ENCODE measurements at regions not wholly inside any gene's neighbourhood (a gene's known extent, or its start where the extent isn't known, plus 50 kb on each side); places are given as distances from the start of the nearest gene placed in this dataset.

DNA sequence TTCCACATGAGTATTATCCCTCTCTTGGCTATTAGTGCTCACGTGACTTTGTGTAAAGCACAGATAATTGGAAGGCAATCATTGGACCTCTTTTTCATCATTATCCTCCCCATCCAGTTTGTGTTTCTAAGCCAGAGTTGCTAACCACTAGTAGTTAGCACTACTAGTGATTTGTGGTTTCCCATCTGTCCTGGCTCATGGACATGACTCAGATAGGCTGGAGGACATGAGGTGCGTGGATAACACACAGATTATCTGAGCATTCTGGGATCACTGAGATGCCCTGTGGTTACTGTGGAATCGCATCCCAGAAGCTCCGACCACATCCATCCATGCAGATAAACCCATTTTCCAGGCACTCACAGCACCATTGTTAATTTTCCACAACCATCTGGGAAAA lies 123.8 kb upstream of the NAA20 start:
- Mint-ChIP-seq H3K9me3 (ENCODE audit: unreplicated experiment) (peaks cover 17% of the 10 kb centered on the region), H3K4me3 (ENCODE audit: unreplicated experiment) (no peak overlapping the region), H3K4me1 (ENCODE audit: low read depth, unreplicated experiment) (peaks cover 20% of the 10 kb centered on the region), H3K36me3 (ENCODE audit: low read depth, unreplicated experiment) (peaks cover 28% of the 10 kb centered on the region), H3K27ac (ENCODE audit: unreplicated experiment) (no peak overlapping the region), H3K27me3 (ENCODE audit: low read depth, unreplicated experiment) (no peaks in the 10 kb centered on the region)
- Histone ChIP-seq H3K79me2 (ENCODE audit: insufficient read depth, low read length) (no peaks in the 10 kb centered on the region), H3K4me3 (ENCODE audit: insufficient read depth, low read depth, low read length) (no peak overlapping the region), H3K4me2 (ENCODE audit: low read length) (no peak overlapping the region), H3K4me1 (ENCODE audit: insufficient read depth, low read length) (peaks cover 16% of the 10 kb centered on the region), H3K9me3 (ENCODE audit: insufficient read depth, low read depth, low read length) (no peaks in the 10 kb centered on the region), H3K27ac (ENCODE audit: low read depth, low read length) (no peak overlapping the region), H2AFZ (ENCODE audit: low read depth, low read length) (no peak overlapping the region), H3K27me3 (ENCODE audit: insufficient read depth, low read length) (no peaks in the 10 kb centered on the region), H4K20me1 (ENCODE audit: insufficient read depth, low read length) (no peaks in the 10 kb centered on the region), H3K36me3 (ENCODE audit: insufficient read depth, low read length) (no peaks in the 10 kb centered on the region), H3K9ac (ENCODE audit: low read length) (no peak overlapping the region)
- FAIRE-seq = no peak
- TF ChIP-seq EZH2 (IDR thresholded peaks at IDR 0.05; ENCODE audit: insufficient read depth, low read length) (no peak), CTCF (IDR thresholded peaks at IDR 0.05; ENCODE audit: insufficient read depth, low read depth, low read length) (no peak)
- DNase-seq (ENCODE audit: low read depth) = peak; percentile 58

GRCh38 chr20:19895761-19896160 lies 121.4 kb upstream of the NAA20 start:
- H3K4me1 ChIP-seq (ENCODE audit: insufficient read depth, low read length) = no peaks in the 10 kb centered on the region
- no peaks in the 10 kb centered on the region for H3K36me3 ChIP-seq (ENCODE audit: insufficient read depth, low read length)
- H3K27me3 ChIP-seq (ENCODE audit: insufficient read depth, low read length) = no peaks in the 10 kb centered on the region
- TF ChIP-seq EZH2 (IDR thresholded peaks at IDR 0.05; ENCODE audit: insufficient read depth, low read length) = no peak
- TF ChIP-seq CTCF (IDR thresholded peaks at IDR 0.05; ENCODE audit: insufficient read depth, low read depth, low read length) = no peak
- no peak overlapping the region for H3K4me3 ChIP-seq (ENCODE audit: insufficient read depth, low read depth, low read length)
- Mint-ChIP-seq H3K4me1 (ENCODE audit: low read depth, unreplicated experiment) (no peaks in the 10 kb centered on the region), H3K27ac (ENCODE audit: unreplicated experiment) (no peak overlapping the region), H3K9me3 (ENCODE audit: unreplicated experiment) (peaks cover 31% of the 10 kb centered on the region), H3K36me3 (ENCODE audit: low read depth, unreplicated experiment) (peaks cover 42% of the 10 kb centered on the region), H3K27me3 (ENCODE audit: low read depth, unreplicated experiment) (no peaks in the 10 kb centered on the region), H3K4me3 (ENCODE audit: unreplicated experiment) (no peak overlapping the region)
- DNase-seq (ENCODE audit: low read depth) (no peak), FAIRE-seq (no peak)
- H3K9ac ChIP-seq (ENCODE audit: low read length) = no peak overlapping the region
- H3K79me2 ChIP-seq (ENCODE audit: insufficient read depth, low read length) = no peaks in the 10 kb centered on the region
- peaks cover 7% of the 10 kb centered on the region for H3K9me3 ChIP-seq (ENCODE audit: insufficient read depth, low read depth, low read length)
- H2AFZ ChIP-seq (ENCODE audit: low read depth, low read length) = no peak overlapping the region
- H3K27ac ChIP-seq (ENCODE audit: low read depth, low read length) = no peak overlapping the region
- H3K4me2 ChIP-seq (ENCODE audit: low read length) = no peak overlapping the region
- no peaks in the 10 kb centered on the region for H4K20me1 ChIP-seq (ENCODE audit: insufficient read depth, low read length)

GRCh38 chr20:19897891-19898290 lies 119.3 kb upstream of the NAA20 start:
- H3K27me3 Mint-ChIP-seq (ENCODE audit: low read depth, unreplicated experiment) = no peaks in the 10 kb centered on the region
- H3K4me3 ChIP-seq (ENCODE audit: insufficient read depth, low read depth, low read length) = no peak overlapping the region
- H3K4me3 Mint-ChIP-seq (ENCODE audit: unreplicated experiment) = no peak overlapping the region
- no peak for TF ChIP-seq CTCF (IDR thresholded peaks at IDR 0.05; ENCODE audit: insufficient read depth, low read depth, low read length)
- TF ChIP-seq EZH2 (IDR thresholded peaks at IDR 0.05; ENCODE audit: insufficient read depth, low read length) = no peak
- H3K36me3 ChIP-seq (ENCODE audit: insufficient read depth, low read length) = no peaks in the 10 kb centered on the region
- H3K4me1 Mint-ChIP-seq (ENCODE audit: low read depth, unreplicated experiment) = peaks cover 2% of the 10 kb centered on the region
- peaks cover 37% of the 10 kb centered on the region for H3K36me3 Mint-ChIP-seq (ENCODE audit: low read depth, unreplicated experiment)
- no peak overlapping the region for H2AFZ ChIP-seq (ENCODE audit: low read depth, low read length)
- DNase-seq (ENCODE audit: low read depth) = no peak
- H3K79me2 ChIP-seq (ENCODE audit: insufficient read depth, low read length) = no peaks in the 10 kb centered on the region
- no peak overlapping the region for H3K27ac Mint-ChIP-seq (ENCODE audit: unreplicated experiment)
- H3K4me2 ChIP-seq (ENCODE audit: low read length) = no peak overlapping the region
- H4K20me1 ChIP-seq (ENCODE audit: insufficient read depth, low read length) = no peaks in the 10 kb centered on the region
- no peaks in the 10 kb centered on the region for H3K4me1 ChIP-seq (ENCODE audit: insufficient read depth, low read length)
- no peak overlapping the region for H3K9ac ChIP-seq (ENCODE audit: low read length)
- no peak overlapping the region for H3K27ac ChIP-seq (ENCODE audit: low read depth, low read length)
- no peak for FAIRE-seq
- peaks cover 27% of the 10 kb centered on the region for H3K9me3 Mint-ChIP-seq (ENCODE audit: unreplicated experiment)
- peaks cover 7% of the 10 kb centered on the region for H3K9me3 ChIP-seq (ENCODE audit: insufficient read depth, low read depth, low read length)
- no peaks in the 10 kb centered on the region for H3K27me3 ChIP-seq (ENCODE audit: insufficient read depth, low read length)
